Neuronal stem cell (in vitro differentiated cells): ENCODE measurements at regions not wholly inside any gene's neighbourhood (a gene's known extent, or its start where the extent isn't known, plus 50 kb on each side); places are given as distances from the start of the nearest gene placed in this dataset.
A peak's percentile ranks its signal among the peaks of the same experiment; 100 is the strongest.

Experiments used
- DNase-seq: peaks from one replicate; pipeline ENCODE4 v3.0.0-alpha.2; 2013; ENCODE audit warnings: low spot score
- H2AFZ ChIP-seq: one replicate; pipeline ENCODE4 v1.6.1; 2013; ENCODE audit warnings: mild to moderate bottlenecking, low read length, inconsistent platforms
- H2AK5ac ChIP-seq: 2 replicates; pipeline ENCODE4 v1.6.1; 2013; ENCODE audit warnings: low read depth, mild to moderate bottlenecking, inconsistent platforms, low read length, moderate library complexity, mixed read lengths
- H2BK120ac ChIP-seq: 2 replicates; pipeline ENCODE4 v1.6.1; 2013; ENCODE audit warnings: low read depth, mild to moderate bottlenecking, inconsistent platforms, low read length, moderate library complexity, mixed read lengths
- H2BK12ac ChIP-seq: one replicate; pipeline ENCODE4 v1.6.1; 2013; ENCODE audit warnings: low read length, inconsistent platforms
- H2BK15ac ChIP-seq: 2 replicates; pipeline ENCODE4 v1.6.1; 2013; ENCODE audit warnings: mild to moderate bottlenecking, low read length, inconsistent platforms, mixed read lengths
- H2BK5ac ChIP-seq: one replicate; pipeline ENCODE4 v1.6.1; 2013; ENCODE audit warnings: inconsistent platforms, mild to moderate bottlenecking, low read length, moderate library complexity
- H3K14ac ChIP-seq: one replicate; pipeline ENCODE4 v1.6.1; 2013; ENCODE audit warnings: low read length, inconsistent platforms
- H3K18ac ChIP-seq: 2 replicates; pipeline ENCODE4 v1.6.1; 2013; ENCODE audit warnings: low read length, inconsistent platforms
- H3K23ac ChIP-seq: 2 replicates; pipeline ENCODE4 v1.6.1; 2013; ENCODE audit warnings: low read depth, mild to moderate bottlenecking, mixed read lengths, low read length, inconsistent platforms; ENCODE audit not compliant: poor library complexity
- H3K27ac ChIP-seq: replicated peaks from 3 replicates; pipeline ENCODE4 v1.5.1; 2013; ENCODE audit warnings: low read length, inconsistent platforms
- H3K27me3 ChIP-seq, 3 experiments: 2 replicates each; pipeline ENCODE4 v1.6.1; 2013; ENCODE audit warnings: low read length in 3 of 3, mild to moderate bottlenecking in 2 of 3, inconsistent platforms in 1 of 3, low read depth in 1 of 3, mixed read lengths in 1 of 3, moderate library complexity in 1 of 3; ENCODE audit not compliant: control insufficient read depth in 3 of 3, insufficient read depth in 3 of 3
- H3K36me3 ChIP-seq, 2 donors: replicated peaks in 1 of 2; 2 replicates each; pipeline ENCODE4 v1.6.1; 2013; ENCODE audit warnings: low read length in 2 of 2; ENCODE audit not compliant: control insufficient read depth in 2 of 2, insufficient read depth in 2 of 2
- H3K4ac ChIP-seq: 2 replicates; pipeline ENCODE4 v1.6.1; 2013; ENCODE audit warnings: inconsistent platforms, mild to moderate bottlenecking, low read length, moderate library complexity
- H3K4me1 ChIP-seq, 2 donors: 1 replicate in 1 of 2; 2 replicates in 1 of 2; pipeline ENCODE4 v1.6.1; 2013; ENCODE audit warnings: low read length in 2 of 2, low read depth in 1 of 2; ENCODE audit not compliant: control insufficient read depth in 2 of 2, insufficient read depth in 1 of 2
- H3K4me2 ChIP-seq: one replicate; pipeline ENCODE4 v1.6.1; 2013; ENCODE audit warnings: mild to moderate bottlenecking, low read length, inconsistent platforms; ENCODE audit not compliant: insufficient read depth, poor library complexity, severe bottlenecking
- H3K4me3 ChIP-seq, 2 donors: 2 replicates each; pipeline ENCODE4 v1.5.1; 2013; ENCODE audit warnings: low read length in 2 of 2, mild to moderate bottlenecking in 2 of 2, inconsistent platforms in 1 of 2, moderate library complexity in 1 of 2
- H3K79me1 ChIP-seq: one replicate; pipeline ENCODE4 v1.6.1; 2013; ENCODE audit warnings: low read depth, mild to moderate bottlenecking, inconsistent platforms, low read length, moderate library complexity
- H3K9ac ChIP-seq: one replicate; pipeline ENCODE4 v1.6.1; 2013; ENCODE audit warnings: mild to moderate bottlenecking, low read depth, low read length, inconsistent platforms; ENCODE audit not compliant: poor library complexity
- H3K9me3 ChIP-seq, 2 donors: replicated peaks in 1 of 2; 2 replicates each; pipeline versions ENCODE3 to v1.6.1; 2013; ENCODE audit warnings: low read length in 2 of 2, mild to moderate bottlenecking in 2 of 2, inconsistent platforms in 1 of 2, low read depth in 1 of 2, mixed read lengths in 1 of 2, moderate library complexity in 1 of 2; ENCODE audit not compliant: control insufficient read depth in 2 of 2, insufficient read depth in 1 of 2
- H4K8ac ChIP-seq: one replicate; pipeline ENCODE4 v1.6.1; 2013; ENCODE audit warnings: low read depth, mild to moderate bottlenecking, inconsistent platforms, low read length, moderate library complexity
- H4K91ac ChIP-seq: one replicate; pipeline ENCODE4 v1.6.1; 2013; ENCODE audit warnings: low read length, low read depth, mild to moderate bottlenecking, inconsistent platforms; ENCODE audit not compliant: poor library complexity
- WGBS, 2 donors: extraction: QIAGEN DNeasy Blood & Tissue Kit; methylation state at CpG; one replicate each; pipeline ENCODE4 v1.1.7; 2013; ENCODE audit warnings: missing lambda C conversion rate in 2 of 2, mixed read lengths in 1 of 2; ENCODE audit not compliant: insufficient read length in 2 of 2, insufficient replicate concordance in 1 of 2; ENCODE audit errors: extremely low coverage in 2 of 2; 5-methylcytosine and 5-hydroxymethylcytosine counted together

GRCh38 chr1:166295656-166296055 lies 128.9 kb upstream of the FAM78B start:
- H4K8ac ChIP-seq: no peak overlapping the region
- H4K91ac ChIP-seq: no peak overlapping the region
- H3K4me3 ChIP-seq: no peak overlapping the region
- no peak overlapping the region for H3K4ac ChIP-seq
- no peaks in the 10 kb centered on the region for H3K79me1 ChIP-seq
- no peak overlapping the region for H2BK120ac ChIP-seq
- no peaks in the 10 kb centered on the region for H3K27me3 ChIP-seq
- DNase-seq: no peak
- H3K9ac ChIP-seq: no peak overlapping the region
- H2BK15ac ChIP-seq: no peak overlapping the region
- H3K36me3 ChIP-seq: no peaks in the 10 kb centered on the region
- peaks cover 0 to 2% of the 10 kb centered on the region in 2 donors for H3K4me1 ChIP-seq
- H2BK12ac ChIP-seq: no peak overlapping the region
- no peak overlapping the region for H3K4me2 ChIP-seq
- H3K23ac ChIP-seq: no peak overlapping the region
- no peak overlapping the region for H3K18ac ChIP-seq
- WGBS, 2 donors: no CpG with 5 or more reads among the region's 1 CpG
- no peak overlapping the region for H2AFZ ChIP-seq
- no peak overlapping the region for H3K27ac ChIP-seq
- H3K14ac ChIP-seq: no peak overlapping the region
- H2AK5ac ChIP-seq: no peak overlapping the region
- no peak overlapping the region for H2BK5ac ChIP-seq
- H3K9me3 ChIP-seq: no peaks in the 10 kb centered on the region

- Histone ChIP-seq H2BK12ac (no peak overlapping the region), H3K4me2 (no peak overlapping the region), H4K91ac (no peak overlapping the region), H2BK15ac (no peak overlapping the region), H3K9ac (no peak overlapping the region), H2BK120ac (no peak overlapping the region), H3K27ac (no peak overlapping the region), H3K9me3 (no peaks in the 10 kb centered on the region), H2BK5ac (no peak overlapping the region), H2AFZ (no peak overlapping the region), H3K36me3 (no peaks in the 10 kb centered on the region), H4K8ac (no peak overlapping the region), H2AK5ac (no peak overlapping the region), H3K79me1 (no peaks in the 10 kb centered on the region), H3K4ac (no peak overlapping the region), H3K27me3 (no peaks in the 10 kb centered on the region), H3K4me1 (peaks cover 0 to 2% of the 10 kb centered on the region in 2 donors), H3K23ac (no peak overlapping the region), H3K4me3 (no peak overlapping the region), H3K18ac (no peak overlapping the region), H3K14ac (no peak overlapping the region)
- WGBS, 2 donors: no CpG with 5 or more reads among the region's 1 CpG
- DNase-seq: no peak
Measured at GRCh38 chr1:166297993-166298392, 131.2 kb upstream of the FAM78B start.

GRCh38 chr1:166300767-166301166 lies 134.0 kb upstream of the FAM78B start:
- 100% methylated on average over 1 of the region's 5 CpGs; no CpG with 5 or more reads in 1 of the 2 donors for WGBS, 2 donors
- Histone ChIP-seq H2BK5ac (no peak overlapping the region), H2BK15ac (no peak overlapping the region), H3K23ac (no peak overlapping the region), H3K18ac (no peak overlapping the region), H3K4me3 (no peak overlapping the region), H2BK120ac (no peak overlapping the region), H3K4me1 (peaks cover 0 to 5% of the 10 kb centered on the region in 2 donors), H3K9me3 (no peaks in the 10 kb centered on the region), H4K8ac (no peak overlapping the region), H3K14ac (no peak overlapping the region), H3K36me3 (no peaks in the 10 kb centered on the region), H3K9ac (no peak overlapping the region), H3K27ac (no peak overlapping the region), H3K79me1 (no peaks in the 10 kb centered on the region), H3K4me2 (no peak overlapping the region), H2AFZ (no peak overlapping the region), H2BK12ac (no peak overlapping the region), H3K4ac (no peak overlapping the region), H3K27me3 (no peaks in the 10 kb centered on the region), H2AK5ac (no peak overlapping the region), H4K91ac (no peak overlapping the region)
- DNase-seq: no peak

- H3K27ac ChIP-seq: no peak overlapping the region
- H3K4me3 ChIP-seq: peak overlapping the region in 1 of 2 donors; percentile 56
Measured at GRCh38 chr1:166302989-166303758, 136.4 kb upstream of the FAM78B start.

More at GRCh38 chr1:166302989-166303758, 136.4 kb upstream of the FAM78B start:
- H3K4me1 ChIP-seq: peaks cover 0 to 5% of the 10 kb centered on the region in 2 donors
- H3K4ac ChIP-seq: no peak overlapping the region
- H2BK12ac ChIP-seq: no peak overlapping the region
- H3K18ac ChIP-seq: no peak overlapping the region
- H3K9me3 ChIP-seq: no peaks in the 10 kb centered on the region
- H4K8ac ChIP-seq: no peak overlapping the region
- H2BK15ac ChIP-seq: no peak overlapping the region
- no peak overlapping the region for H2BK120ac ChIP-seq
- H3K4me2 ChIP-seq: no peak overlapping the region
- no peak overlapping the region for H2AFZ ChIP-seq
- H3K27me3 ChIP-seq: no peaks in the 10 kb centered on the region
- WGBS, 2 donors: no CpG with 5 or more reads among the region's 7 CpGs
- H2BK5ac ChIP-seq: no peak overlapping the region
- no peaks in the 10 kb centered on the region for H3K79me1 ChIP-seq
- H2AK5ac ChIP-seq: no peak overlapping the region
- no peak for DNase-seq
- H3K23ac ChIP-seq: no peak overlapping the region
- no peaks in the 10 kb centered on the region for H3K36me3 ChIP-seq
- no peak overlapping the region for H3K14ac ChIP-seq
- H3K9ac ChIP-seq: no peak overlapping the region
- H4K91ac ChIP-seq: no peak overlapping the region
